Mucosa of gallbladder (tissue), 1 donor: ENCODE measurements at regions not wholly inside any gene's neighbourhood (a gene's known extent, or its start where the extent isn't known, plus 50 kb on each side); places are given as distances from the start of the nearest gene placed in this dataset.
"Not testable (repeated sequence)": the region's sequence is repeated elsewhere in the genome, so short reads cannot be mapped to it uniquely, and the experiment has no call there.

Source experiments
- DNase-seq: peaks from one replicate; pipeline ENCODE4 v3.0.0-alpha.2; 2020; ENCODE audit warnings: low spot score
- donor health status: DM: no; HTN: no; CAD: no.

DNA sequence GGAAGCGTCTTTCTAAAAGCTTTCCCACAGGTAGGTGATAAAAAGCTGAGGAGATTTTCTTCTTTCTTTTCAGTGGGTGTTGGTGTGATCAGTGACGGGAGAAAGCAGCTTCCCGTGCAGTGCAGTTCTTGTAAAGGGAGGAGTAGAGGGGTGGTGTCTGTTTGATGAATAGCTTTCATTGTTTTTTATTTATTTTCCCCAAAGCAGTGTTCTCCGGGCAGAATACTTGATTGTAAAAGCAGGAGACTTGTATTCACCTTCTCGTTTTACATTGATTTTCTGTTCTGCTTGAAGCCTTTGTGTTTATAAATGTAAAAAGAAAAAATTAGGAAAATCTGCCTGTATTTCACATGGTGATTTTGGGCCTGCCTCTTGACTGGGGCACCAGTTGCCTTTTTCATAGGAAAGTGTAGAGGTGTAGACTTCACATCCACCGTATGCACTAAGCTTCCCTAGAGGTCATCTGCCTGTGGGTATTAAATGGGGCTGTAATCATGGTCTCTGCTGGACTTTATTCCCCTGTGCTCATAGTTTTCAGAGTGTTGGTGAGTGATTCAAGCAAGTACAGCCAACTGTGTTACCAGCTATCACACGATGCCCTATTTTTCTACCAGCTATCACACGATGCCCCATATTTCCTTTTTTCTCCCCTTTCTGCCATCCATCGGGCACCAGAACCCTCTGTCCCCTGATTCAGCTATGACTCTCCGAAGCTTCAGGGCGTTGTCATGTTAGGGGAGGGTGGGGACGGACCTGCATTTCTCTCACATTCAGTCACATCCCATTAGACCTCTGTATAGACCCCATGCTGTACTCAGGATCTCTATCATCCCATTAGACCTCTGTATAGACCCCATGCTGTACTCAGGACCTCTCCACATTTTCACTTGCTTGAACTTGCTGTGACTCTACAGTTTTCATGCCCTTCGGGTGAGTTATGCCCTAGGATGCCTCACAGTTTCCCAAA is 526.5 kb downstream of the TRIML1 start:
- no peak for DNase-seq

DNA sequence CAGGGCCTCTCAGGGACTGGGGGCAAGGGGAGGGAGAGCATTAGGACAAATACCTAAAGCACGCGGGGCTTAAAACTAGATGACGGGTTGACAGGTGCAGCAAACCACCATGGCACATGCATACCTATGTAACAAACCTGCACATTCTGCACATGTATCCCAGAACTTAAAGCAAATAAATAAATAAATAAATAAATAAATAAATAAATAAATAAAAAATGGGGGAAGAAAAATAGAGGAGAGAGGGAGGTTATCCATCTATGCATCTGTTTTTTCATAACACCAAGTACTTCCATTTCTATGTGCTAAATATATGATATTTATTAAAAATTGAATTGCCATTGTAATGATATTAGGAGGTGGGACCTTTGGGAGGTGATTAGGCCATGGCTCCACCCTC is 539.5 kb downstream of the TRIML1 start:
- not testable (repeated sequence) for DNase-seq

DNA sequence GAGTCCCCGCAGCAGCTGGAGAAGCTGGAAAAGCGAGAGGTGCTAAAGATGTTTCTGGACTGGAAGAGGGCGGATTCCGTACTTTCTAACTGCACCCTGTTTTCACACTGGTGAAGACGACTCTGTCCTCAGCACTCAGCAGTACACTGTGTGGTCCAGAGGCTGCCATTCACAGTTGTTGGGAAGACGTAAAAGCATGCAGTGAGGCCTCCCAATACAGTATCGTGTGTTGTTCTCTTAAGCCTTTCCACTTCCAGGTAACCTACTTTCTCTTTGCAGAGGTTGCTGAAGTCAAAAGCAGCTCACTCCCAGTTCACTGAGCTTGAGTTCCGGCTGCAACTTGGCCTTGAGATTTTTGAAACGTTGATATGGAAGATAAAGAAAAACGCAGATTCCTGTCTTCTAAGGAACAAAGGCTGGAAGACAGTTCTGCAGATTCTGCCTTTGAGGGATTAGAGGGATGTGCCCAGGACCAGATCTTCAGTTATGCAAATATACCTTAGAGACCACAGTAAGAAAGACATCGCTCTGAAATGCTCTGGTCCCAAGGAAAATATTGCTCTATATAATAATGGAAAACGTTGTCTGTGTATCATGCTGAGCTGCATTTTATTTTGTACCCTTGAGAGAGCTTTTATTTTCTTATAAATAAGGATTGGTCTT is 540.9 kb downstream of the TRIML1 start:
- DNase-seq, result no peak

DNA sequence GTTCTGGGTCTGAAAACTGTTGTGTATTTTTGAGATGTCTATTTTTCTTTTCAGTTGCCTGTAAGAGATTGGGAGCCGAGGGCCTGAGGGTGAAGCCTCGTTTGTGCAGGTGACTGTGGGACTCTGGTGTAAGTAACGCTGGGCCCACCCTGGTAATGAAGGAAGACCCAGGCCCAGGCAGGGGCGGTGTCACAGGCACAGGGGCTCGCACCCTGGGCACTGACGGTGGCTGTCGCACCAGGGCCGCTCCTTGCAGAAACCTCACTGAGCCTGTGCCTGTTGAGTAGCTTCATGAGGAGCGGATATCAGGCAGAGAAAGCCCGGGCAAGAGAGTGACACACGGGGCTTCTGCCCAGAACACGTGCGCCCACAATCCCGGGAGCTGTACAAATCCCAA is 541.4 kb downstream of the TRIML1 start:
- no peak for DNase-seq

GRCh38 chr4:188682321-188682720 is 543.1 kb downstream of the TRIML1 start:
- no peak for DNase-seq

GRCh38 chr4:188683571-188683970 is 544.3 kb downstream of the TRIML1 start:
- DNase-seq, result no peak

DNA sequence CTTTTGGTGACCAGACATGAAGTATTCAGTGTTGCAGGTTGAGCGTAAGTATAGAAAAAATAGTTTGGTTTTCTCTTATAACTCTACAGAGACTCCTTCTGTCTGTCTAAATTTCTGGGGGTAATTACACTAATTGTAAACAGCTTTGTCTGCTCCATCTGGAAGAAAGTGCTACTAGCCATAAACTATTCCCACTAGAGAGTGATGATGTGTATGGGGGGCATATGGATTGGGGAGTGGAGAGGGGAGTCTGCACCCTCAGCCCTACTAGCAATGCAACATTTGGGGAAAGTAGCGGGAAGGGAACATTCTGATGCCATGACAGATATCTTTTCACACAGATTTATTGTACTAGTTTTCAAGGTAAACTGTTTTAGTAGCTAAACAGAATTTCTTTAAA is 549.7 kb downstream of the TRIML1 start:
- no peak for DNase-seq

DNA sequence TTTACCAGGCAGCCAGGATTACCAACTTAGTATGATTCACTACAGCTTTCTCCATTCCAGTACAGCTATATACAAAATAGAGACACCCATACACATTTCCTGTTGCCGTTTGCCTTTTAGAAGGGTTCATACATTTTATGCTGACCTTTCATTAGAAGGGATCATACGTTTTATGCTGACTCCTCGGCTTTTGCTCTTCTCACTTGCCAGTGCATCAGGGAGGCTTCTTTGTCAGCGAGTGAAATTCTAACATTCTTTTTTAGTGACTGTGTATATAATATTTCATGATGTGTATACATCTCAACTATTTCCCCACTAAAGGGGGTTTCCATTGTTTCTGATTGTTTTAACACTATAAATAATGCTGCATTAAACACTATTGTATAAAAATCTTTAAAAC is 552.6 kb downstream of the TRIML1 start:
- DNase-seq, result no peak

- DNase-seq, result no peak
These were observed 556.0 kb downstream of the TRIML1 start for GRCh38 chr4:188695261-188695660.

DNA sequence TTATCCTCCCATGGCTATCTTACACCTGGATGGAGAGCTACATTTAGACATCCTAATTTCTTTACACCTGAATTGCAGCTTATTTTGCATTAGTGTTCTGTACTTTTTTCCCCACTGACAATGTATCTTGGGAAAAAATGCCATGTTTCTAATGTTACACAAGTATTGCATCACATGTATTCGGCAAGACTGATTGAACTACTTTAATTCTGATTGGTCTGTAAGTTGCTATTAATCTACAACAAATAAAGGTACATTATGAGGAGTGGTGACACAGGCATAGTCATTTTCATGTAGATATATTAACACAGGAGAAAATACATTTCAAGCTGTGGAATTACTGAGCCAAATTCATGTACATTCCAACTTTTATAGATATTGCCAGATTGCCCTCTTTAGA is 558.0 kb downstream of the TRIML1 start:
- no peak for DNase-seq

DNA sequence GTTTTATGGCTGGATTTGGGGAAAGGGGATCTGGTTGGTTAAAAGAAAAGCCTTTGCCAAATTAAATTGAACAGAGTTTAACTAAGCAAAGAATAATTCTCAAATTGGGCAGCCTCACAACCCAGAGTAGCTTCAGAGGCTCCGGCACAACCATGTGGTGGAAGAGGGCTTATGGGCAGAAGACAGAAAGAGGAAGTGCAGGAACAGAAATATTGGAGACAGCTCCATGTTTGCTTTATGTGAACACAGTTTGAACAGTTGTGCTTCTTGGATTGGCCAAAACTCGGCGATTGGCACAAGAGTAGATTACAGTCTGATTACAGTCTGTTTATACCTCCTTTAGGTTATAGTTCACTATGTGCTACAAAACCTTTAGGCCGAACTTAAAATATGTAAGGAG is 562.7 kb downstream of the TRIML1 start:
- no peak for DNase-seq

DNA sequence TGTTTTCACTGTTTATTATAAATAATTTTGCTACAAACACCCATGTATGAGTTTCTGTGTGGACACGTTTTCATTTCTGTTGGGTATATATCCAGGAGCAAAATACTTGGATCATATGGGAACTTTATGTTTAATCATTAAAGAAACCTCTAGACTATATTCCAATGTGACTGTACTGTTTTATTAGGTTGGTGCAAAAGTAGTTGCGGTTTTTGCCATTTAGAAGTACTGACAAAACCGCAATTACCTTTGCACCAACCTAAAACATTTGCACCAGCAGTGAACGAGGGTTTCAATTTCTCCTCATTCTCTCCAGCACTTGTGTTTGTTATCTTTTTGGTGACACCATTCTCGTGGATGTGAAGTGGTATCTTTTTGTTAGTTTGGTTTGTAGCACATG is 565.0 kb downstream of the TRIML1 start:
- DNase-seq, result no peak

- DNase-seq, result no peak
These were observed 567.8 kb downstream of the TRIML1 start for GRCh38 chr4:188707036-188707435.

- no peak for DNase-seq
These were observed 575.3 kb downstream of the TRIML1 start for GRCh38 chr4:188714501-188714900.

DNA sequence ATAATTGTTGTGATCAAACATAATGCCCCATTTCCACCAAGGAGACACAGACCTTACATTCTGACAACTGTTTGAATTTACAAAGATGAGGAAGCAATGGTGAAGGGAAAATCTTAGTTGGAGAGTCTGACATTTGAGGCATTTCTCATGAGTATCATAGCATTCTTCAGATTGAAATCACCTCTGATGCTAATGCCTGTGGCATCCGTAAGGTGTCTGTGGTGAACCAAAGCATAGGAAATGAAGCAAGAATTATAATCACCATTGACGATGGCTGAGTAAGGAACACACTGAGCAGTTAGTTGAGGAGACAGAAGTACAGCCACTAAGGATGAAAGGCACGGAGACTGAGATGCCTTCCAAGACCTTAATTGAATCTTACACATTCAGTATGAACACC is 575.7 kb downstream of the TRIML1 start:
- no peak for DNase-seq

- no peak for DNase-seq
These were observed 578.4 kb downstream of the TRIML1 start for GRCh38 chr4:188717661-188718060.

- DNase-seq, result no peak
These were observed 580.6 kb downstream of the TRIML1 start for GRCh38 chr4:188719794-188720193.

GRCh38 chr4:188722911-188723310 is 583.7 kb downstream of the TRIML1 start:
- DNase-seq, result no peak

- no peak for DNase-seq
These were observed 588.5 kb downstream of the TRIML1 start for GRCh38 chr4:188727746-188728145.

DNA sequence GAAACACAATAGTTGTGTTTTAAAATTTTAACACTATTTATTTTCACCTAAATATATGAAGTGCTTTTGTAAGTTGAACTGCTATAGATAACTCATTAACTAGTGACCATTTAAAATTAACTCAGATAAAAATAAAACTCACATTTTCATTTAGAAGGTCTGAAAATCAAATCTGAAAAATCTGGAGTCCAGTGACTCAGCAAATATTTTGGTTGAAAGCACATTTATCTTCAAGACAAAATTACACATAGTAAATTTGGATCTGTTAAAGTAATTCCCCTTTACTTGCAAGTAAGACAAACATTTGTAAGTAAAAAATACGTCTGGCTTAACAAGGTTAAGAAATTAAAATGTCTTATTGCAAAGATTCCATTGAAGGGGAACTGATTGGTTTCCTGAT is 589.1 kb downstream of the TRIML1 start:
- DNase-seq, result no peak

DNA sequence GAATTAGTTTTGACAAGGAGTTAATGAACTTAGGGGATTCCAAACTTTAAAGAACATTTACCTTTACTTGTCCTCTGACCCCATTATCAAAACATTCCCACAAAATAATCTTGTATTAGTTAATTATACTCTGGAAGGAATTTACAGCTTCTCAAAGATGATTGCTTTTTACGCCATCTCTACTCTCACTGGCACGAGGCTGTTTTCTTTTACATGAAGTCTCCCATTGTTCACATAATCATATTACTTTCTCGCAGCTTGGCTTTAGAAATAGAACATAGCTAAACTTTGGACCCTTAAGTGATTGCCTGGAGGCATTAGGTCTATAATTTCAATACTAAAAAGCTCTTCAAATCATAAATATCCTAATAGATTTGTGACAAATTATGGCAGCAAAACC is 592.9 kb downstream of the TRIML1 start:
- DNase-seq, result no peak

DNA sequence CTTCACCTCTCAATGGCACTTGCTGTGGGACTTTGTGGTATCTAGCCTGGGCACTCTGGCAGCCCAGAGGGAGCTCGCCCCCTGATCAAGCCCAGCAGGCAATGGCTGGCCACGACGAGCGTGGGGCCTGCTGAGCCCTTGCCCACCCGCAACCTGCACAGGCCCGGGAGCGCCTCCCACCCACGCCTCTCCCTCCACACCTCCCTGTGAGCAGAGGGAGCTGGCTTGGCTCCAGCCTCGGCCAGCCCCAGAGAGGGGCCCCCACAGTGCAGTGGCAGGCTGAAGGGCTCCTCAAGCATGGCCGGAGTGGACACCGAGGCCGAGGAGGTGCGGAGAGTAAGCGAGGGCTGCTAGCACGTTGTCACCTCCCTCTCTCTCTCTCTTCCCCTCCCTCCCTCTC is 595.8 kb downstream of the TRIML1 start:
- DNase-seq, result no peak
